NAMALWA (cell line): ENCODE measurements at regions not wholly inside any gene's neighbourhood (a gene's known extent, or its start where the extent isn't known, plus 50 kb on each side); places are given as distances from the start of the nearest gene placed in this dataset.
"Not testable (repeated sequence)": the region's sequence is repeated elsewhere in the genome, so short reads cannot be mapped to it uniquely, and the experiment has no call there.

Experiments used
- DNase-seq: peaks from one replicate; pipeline ENCODE4 v3.0.0-alpha.2; 2015; ENCODE audit warnings: low spot score

- no peak for DNase-seq
Measured at GRCh38 chr5:125415126-125415525, 668.7 kb upstream of the ZNF608 start.

DNA sequence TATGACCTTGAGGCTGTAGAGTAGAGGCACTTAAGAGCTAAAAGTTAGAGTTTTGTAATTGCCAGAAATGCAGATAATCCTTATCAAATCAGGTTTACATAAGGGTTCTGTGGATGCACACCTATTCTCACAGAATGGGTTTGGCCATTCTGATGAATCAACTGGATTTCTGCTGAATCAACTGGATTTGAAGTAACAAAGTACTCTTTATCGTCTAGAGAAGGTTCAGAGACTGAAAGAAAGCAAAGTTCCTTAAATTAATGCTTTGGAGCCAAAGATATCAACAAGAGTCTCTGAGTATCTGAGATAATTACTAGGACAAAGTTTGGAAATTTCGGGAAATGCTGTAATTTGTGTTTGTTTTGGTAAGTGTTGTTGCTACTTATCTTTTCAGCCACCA lies 669.6 kb upstream of the ZNF608 start:
- no peak for DNase-seq

DNA sequence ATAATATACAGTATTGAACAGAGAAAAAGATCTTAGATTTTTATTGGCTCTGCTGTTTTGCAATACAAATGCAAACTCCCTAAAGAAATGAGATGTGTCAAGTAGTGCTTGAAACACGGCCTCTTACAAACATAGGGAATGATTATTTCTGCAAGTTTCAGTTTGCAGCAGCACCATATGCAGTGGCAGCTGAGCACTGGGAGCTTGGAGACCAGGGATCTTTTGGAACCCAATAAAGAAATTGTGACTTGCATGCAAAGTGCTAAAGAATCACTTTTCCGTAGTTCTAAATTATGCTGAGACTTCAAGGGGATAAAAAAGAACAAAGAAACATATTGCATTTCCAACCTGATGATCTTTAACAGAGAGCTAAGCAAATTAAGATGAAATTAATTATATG lies 674.6 kb upstream of the ZNF608 start:
- no peak for DNase-seq

DNA sequence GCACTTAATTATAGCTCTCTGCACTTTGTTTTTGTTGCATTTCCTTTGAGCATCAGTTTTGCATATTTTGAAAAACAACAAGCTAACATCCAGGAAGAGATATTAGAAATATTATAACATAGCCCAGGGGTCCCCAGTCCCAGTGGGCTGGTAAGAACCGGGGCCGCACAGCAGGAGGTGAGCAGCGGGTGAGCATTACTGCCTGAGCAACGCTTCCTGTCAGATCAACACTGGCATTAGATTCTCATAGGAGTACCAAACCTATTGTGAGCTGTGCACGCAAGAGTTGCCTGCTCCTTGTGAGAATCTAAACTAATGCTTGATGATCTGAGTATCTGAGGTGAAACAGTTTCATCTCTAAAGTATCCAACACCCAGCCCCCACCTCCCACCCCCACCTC lies 675.9 kb upstream of the ZNF608 start:
- DNase-seq = no peak

DNA sequence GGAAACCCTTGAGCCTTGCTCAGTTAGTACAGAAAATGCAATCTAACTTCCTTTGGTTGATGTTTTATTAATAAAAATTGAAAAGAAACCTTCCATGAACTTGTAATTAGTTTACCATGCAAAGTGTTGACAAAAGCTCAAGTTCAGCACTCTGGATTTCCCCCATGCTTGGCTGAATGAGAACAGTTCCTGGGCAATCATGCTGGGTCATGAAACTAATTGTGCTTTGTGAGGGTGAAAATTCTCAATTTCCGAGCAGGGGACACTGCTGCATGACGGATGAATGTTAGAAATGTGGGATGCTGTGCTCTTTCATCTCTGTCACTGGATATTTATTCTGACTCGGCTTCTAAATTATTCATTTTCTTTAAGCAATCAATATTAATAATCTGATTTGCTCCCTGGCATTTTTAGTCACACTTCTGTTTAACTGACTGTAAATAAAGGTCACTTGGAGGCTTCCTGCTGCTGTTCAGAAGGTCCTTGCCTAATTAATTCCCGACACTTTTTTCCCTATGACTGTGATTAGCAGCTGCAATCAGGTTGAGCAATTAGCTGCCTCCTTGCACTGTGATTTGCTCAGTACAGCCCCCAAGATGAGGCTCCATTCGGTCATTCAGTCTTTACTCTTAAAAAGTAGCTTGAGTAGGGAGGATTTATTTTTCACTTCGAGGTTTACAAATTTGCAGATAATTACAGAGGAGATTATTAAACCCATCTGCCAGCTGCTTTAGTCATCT lies 678.1 kb upstream of the ZNF608 start:
- no peak for DNase-seq

- DNase-seq = no peak
Measured at GRCh38 chr5:125429498-125429897, 683.1 kb upstream of the ZNF608 start.

- DNase-seq = no peak
Measured at GRCh38 chr5:125433457-125433856, 687.0 kb upstream of the ZNF608 start.

GRCh38 chr5:125439243-125439642 lies 692.8 kb upstream of the ZNF608 start:
- DNase-seq = no peak

GRCh38 chr5:125440905-125441304 lies 694.5 kb upstream of the ZNF608 start:
- DNase-seq = no peak

DNA sequence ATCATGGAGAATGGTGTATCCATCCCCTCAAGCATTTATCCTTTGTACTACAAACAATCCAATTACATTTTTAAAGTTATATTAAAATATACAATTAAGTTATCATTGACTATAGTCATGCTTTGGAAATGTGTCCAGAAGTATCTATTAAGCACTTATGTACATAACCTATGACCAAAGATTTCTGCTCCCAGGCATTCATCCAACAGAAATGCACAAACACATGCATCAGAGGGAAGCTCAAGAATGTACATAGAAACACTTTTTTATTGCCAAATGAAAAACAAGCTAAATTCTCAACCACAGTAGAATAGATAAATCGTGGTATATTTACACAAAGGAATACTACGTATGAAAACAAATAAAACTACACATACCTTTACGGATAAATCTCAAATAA lies 700.5 kb upstream of the ZNF608 start:
- DNase-seq = no peak

DNA sequence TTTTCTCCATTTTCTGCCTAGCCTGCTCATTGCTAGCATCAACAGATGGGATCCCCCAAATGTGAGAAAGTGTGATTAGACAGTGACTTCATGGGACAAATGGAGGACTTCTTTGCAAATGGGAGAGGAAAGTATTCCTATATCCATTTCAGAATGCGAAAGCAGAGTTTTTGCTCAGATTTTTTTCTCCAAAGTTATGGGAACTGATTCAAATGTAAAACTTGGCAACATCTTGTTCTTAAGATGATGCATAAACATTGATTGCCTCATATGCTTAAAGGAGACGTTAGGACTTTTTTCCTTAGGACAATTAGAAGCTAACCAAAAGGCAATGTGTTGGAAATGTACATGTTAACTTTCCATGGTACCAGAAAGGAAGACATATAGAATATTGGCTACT lies 704.3 kb upstream of the ZNF608 start:
- DNase-seq = no peak

DNA sequence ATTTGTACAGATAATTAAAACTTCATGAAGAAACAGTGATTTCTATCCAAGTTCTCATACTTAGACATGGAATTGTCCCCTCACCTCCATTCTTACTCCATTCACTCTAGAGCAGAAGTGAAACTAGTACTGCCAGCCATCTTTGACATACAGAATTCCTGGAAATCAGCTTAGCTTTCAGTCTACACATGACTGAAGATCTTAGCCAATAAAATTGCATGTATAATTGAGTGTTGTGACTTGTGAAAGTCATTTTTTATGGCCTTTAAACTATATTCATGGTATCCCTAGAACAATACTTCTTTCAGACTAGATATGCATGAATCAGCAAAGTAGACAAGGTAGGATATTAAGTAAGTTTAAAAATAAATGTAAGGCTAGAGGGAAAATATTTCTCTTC lies 705.2 kb upstream of the ZNF608 start:
- no peak for DNase-seq

- no peak for DNase-seq
Measured at GRCh38 chr5:125452991-125453390, 706.6 kb upstream of the ZNF608 start.

DNA sequence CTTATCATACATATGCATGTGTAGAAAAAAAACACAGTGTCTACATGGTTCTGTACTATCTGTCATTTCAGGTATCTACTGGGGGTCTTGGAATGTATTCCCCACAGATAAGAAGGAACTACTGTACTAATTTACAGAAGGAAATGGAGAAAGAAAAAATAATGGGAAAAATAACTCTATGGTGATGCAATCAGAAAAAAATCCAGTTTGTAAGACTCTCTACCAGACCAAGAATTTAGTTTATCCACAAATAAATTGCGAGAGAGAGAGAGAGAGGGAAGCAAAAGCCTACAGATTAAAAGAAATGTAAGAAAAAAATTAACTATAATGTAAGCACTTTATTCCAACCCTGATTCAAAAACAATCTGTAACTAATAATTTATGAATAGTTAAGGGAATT lies 708.6 kb upstream of the ZNF608 start:
- no peak for DNase-seq

- not testable (repeated sequence) for DNase-seq
Measured at GRCh38 chr5:125456005-125456404, 709.6 kb upstream of the ZNF608 start.

DNA sequence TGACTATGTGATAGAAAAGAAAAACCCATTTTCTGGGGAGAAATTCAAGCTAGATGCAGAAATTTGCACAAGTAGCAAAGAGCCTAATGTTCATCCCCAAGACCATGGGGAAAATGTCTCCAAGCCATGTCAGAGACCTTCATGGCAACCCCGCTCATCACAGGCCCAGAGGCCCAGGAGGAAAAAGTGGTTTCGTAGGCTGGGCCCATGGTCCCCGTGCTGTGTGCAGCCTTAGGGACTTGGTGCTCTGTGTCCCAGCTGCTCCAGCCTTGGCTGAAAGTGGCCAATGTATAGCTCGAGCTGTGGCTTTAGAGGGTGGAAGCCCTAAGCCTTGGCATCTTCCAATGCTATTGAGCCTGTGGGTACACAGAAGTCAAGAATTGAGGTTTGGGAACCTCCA lies 711.2 kb upstream of the ZNF608 start:
- no peak for DNase-seq

DNA sequence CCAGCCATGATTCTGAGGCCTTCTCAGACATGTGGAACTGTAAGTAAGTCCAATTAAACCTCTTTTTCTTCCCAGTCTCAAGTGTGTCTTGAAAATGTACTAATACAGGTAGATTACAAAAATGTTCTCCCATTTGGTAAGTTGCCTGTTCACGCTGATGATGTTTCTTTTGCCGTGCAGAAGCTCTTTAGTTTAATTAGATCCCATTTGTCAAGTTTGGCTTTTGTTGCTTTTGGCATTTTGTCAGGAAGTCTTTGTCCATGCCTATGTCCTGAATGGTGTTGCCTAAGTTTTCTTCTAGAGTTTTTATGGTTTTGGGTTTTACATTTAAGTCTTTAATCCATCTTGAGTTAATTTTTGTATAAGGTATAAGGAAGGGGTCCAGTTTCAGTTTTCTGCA lies 712.5 kb upstream of the ZNF608 start:
- not testable (repeated sequence) for DNase-seq

DNA sequence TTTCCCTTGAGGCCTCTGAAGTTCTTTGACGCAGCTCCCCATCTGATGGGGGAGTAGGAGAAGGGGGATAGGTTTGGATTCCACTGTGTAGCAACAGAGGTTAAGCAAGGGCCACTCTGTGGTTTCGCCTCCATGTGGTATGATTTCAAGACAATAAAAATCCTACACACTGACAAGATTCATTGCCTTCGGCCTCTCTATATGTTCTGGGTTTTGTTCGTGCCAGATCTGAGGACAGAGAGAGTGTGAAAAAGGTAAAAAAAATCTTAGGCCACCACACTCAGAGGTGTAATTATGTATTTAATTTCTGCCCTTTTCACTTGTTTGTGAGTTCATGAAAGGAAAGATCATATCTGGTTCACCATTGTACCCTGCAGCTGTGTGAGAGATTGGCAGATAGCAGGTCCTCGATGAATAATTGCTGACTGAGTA lies 715.2 kb upstream of the ZNF608 start:
- no peak for DNase-seq

DNA sequence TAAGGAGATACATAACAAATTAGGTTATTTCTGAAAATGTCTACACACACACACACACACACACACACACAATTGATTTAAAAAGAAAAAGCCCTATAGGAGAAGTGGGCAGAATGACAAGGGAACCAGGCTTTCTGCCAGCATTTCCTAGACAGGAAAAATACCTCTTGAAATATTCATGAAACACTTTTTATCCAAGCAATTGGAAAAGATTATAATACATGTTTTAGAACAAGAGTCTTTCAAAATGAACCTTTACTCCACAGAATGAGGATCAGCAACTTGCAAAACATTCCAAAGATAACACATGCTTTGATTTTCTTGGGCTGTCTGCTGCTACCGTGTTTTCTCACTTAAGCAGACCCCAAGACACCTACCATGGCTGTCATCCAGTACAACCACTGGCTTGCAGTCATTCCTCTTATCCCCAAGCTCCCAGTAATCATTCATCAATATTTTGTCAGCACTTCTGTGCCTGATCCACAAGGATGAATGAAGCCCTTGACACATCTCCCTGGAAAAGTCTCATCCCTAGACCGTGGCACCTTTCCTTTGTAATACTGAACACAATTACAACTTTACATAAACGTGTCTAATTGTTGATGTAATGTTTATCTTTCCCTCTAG lies 717.1 kb upstream of the ZNF608 start:
- no peak for DNase-seq

DNA sequence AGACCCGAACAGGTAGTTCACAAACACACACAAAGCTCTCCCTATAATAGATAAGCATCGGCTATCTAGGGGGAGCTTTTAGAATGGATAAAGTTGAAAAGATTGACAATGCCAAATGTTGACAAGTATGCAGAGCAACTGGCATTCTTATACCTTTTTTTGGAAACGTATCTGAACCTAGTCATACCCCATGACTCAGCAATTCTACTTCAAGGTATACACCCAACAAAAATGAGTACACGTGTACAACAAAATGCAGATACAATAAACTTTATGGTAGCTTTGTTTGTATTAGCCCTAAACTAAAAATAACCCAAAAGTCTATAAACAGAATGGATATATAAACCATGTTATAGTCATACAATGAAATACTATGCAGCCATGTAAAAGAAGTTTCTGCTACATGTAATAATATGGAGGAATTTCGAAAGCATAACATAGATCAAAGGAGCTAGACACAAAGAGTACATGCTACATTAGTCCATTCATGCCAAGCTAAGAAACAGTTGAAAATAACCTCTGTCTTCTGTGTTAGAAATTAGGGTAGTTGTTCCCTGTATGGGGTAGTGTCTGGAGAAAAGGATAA lies 718.5 kb upstream of the ZNF608 start:
- DNase-seq = no peak

GRCh38 chr5:125465703-125466102 lies 719.3 kb upstream of the ZNF608 start:
- DNase-seq = no peak

DNA sequence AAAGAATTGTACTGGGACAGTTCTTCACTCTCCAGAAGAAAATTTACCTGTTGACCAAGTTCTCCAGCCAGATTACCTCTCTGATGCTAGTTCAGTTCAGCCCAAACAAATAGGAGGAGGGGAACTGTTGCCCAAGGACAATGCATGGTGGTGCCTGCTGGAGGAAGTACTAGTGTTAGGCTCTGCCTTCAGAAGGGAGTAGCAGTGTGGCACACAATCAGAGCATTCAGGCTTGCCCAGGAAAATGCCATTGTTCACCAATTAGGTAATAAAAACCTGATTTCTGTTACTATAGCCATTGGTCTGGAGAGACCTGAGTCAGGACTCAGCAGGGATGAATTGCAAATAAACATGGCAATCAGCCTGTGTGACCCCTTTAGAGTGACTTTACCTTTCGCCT lies 720.8 kb upstream of the ZNF608 start:
- no peak for DNase-seq

- DNase-seq = no peak
Measured at GRCh38 chr5:125470280-125470902, 724.0 kb upstream of the ZNF608 start.
